C4-2B (cell line): ENCODE measurements at regions not wholly inside any gene's neighbourhood (a gene's known extent, or its start where the extent isn't known, plus 50 kb on each side); places are given as distances from the start of the nearest gene placed in this dataset.

ENCODE experiments used
- H3K27ac ChIP-seq: fragments of 450-650 bp; 2 replicates; pipeline ENCODE4 v1.5.1; 2017
- CTCF ChIP-seq: fragments of 450-650 bp; conservative IDR thresholded peaks from 2 replicates; pipeline ENCODE4 v1.5.1; 2017; ENCODE audit warnings: mild to moderate bottlenecking
- ZFX ChIP-seq: fragments of 450-650 bp; IDR thresholded peaks from 2 replicates; pipeline ENCODE4 v1.6.1; 2017

- no peak overlapping the region for H3K27ac ChIP-seq
- TF ChIP-seq CTCF, result no peak
These were observed 380.7 kb upstream of the CELF4 start for GRCh38 chr18:37946324-37946723.

GRCh38 chr18:37944700-37945270 lies 379.2 kb upstream of the CELF4 start:
- H3K27ac ChIP-seq, result no peak overlapping the region
- TF ChIP-seq CTCF, result no peak
- TF ChIP-seq ZFX, result no peak

- no peak overlapping the region for H3K27ac ChIP-seq
- TF ChIP-seq ZFX (no peak), CTCF (no peak)
These were observed 371.7 kb upstream of the CELF4 start for GRCh38 chr18:37937287-37937686.

GRCh38 chr18:37935086-37935485 lies 369.5 kb upstream of the CELF4 start:
- no peak overlapping the region for H3K27ac ChIP-seq
- TF ChIP-seq CTCF (no peak), ZFX (no peak)

- TF ChIP-seq ZFX, result no peak
- no peak for TF ChIP-seq CTCF
These were observed 365.0 kb upstream of the CELF4 start for GRCh38 chr18:37930640-37931039.

GRCh38 chr18:37922162-37922561 lies 356.6 kb upstream of the CELF4 start:
- no peak overlapping the region for H3K27ac ChIP-seq
- TF ChIP-seq CTCF, result no peak
- TF ChIP-seq ZFX, result no peak

More at GRCh38 chr18:37930640-37931039, 365.0 kb upstream of the CELF4 start:
- H3K27ac ChIP-seq, result no peak overlapping the region

GRCh38 chr18:37920865-37921264 lies 355.3 kb upstream of the CELF4 start:
- TF ChIP-seq CTCF (no peak), ZFX (no peak)
- no peak overlapping the region for H3K27ac ChIP-seq
